Mammary epithelial cell (primary cell): ENCODE measurements at regions not wholly inside any gene's neighbourhood (a gene's known extent, or its start where the extent isn't known, plus 50 kb on each side); places are given as distances from the start of the nearest gene placed in this dataset.

ENCODE experiments used
- EZH2 ChIP-seq: IDR thresholded peaks from 2 replicates; pipeline ENCODE4 v1.6.1; 2012; ENCODE audit warnings: low read length, inconsistent platforms, borderline replicate concordance
- TF ChIP-seq, protein P1 (sequence below), 2 donors: IDR thresholded peaks in 1 of 2; conservative IDR thresholded peaks in 1 of 2; 2 replicates each; pipeline ENCODE4 v1.5.1; 2011 to 2012; ENCODE audit warnings: inconsistent platforms in 2 of 2, low read length in 2 of 2, mild to moderate bottlenecking in 2 of 2, control low read depth in 1 of 2, low read depth in 1 of 2; ENCODE audit not compliant: insufficient read depth in 1 of 2; ENCODE audit errors: extremely low read depth in 1 of 2

DNA sequence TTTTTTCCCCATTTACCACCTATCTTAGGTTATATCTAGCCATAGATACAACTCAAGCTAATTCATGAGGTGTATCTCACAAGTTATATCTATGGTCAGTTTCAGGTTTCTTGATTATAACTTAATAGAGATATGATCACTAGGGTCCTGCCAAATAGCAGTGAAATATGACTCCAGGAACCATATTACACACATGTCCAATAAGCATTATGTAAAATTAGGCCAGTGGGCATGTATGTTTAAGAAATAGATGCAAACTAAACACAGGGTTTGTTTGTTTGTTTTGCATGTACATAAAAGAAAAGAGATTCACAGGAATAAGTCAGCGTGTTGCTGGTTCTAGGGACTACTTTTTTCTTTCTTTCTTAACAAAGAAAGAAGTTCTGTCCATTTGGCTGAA is 112.5 kb upstream of the ST6GALNAC5 start:
- TF ChIP-seq, protein P1, sequence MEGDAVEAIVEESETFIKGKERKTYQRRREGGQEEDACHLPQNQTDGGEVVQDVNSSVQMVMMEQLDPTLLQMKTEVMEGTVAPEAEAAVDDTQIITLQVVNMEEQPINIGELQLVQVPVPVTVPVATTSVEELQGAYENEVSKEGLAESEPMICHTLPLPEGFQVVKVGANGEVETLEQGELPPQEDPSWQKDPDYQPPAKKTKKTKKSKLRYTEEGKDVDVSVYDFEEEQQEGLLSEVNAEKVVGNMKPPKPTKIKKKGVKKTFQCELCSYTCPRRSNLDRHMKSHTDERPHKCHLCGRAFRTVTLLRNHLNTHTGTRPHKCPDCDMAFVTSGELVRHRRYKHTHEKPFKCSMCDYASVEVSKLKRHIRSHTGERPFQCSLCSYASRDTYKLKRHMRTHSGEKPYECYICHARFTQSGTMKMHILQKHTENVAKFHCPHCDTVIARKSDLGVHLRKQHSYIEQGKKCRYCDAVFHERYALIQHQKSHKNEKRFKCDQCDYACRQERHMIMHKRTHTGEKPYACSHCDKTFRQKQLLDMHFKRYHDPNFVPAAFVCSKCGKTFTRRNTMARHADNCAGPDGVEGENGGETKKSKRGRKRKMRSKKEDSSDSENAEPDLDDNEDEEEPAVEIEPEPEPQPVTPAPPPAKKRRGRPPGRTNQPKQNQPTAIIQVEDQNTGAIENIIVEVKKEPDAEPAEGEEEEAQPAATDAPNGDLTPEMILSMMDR (conservative IDR thresholded peaks at IDR 0.05 in 1 of 2, IDR thresholded peaks at IDR 0.05 in 1 of 2; ENCODE audit: extremely low read depth in 1 of 2, insufficient read depth in 1 of 2, low read depth in 1 of 2, low read length in 2 of 2) = no peak
- TF ChIP-seq EZH2 = no peak
